Smooth muscle cell (in vitro differentiated cells): ENCODE measurements at regions not wholly inside any gene's neighbourhood (a gene's known extent, or its start where the extent isn't known, plus 50 kb on each side); places are given as distances from the start of the nearest gene placed in this dataset.

Experiments used
- DNase-seq: peaks from one replicate; lab custom pipeline; 2025; ENCODE audit not compliant: unreplicated experiment; lab: John Stamatoyannopoulos, UW
- H2AFZ ChIP-seq: fragments of 200-600 bp; sonication (generic); 2 replicates; pipeline ENCODE4 v1.6.0; 2016; ENCODE audit warnings: antibody characterized with exemption, low read depth, mild to moderate bottlenecking
- H3F3A ChIP-seq: fragments of 200-600 bp; sonication (generic); 2 replicates; pipeline ENCODE4 v1.6.0; 2017; ENCODE audit warnings: antibody characterized with exemption, low read depth
- H3K27ac ChIP-seq: fragments of 200-600 bp; sonication (generic); 2 replicates; pipeline ENCODE4 v1.5.1; 2016; ENCODE audit warnings: low read depth, mild to moderate bottlenecking
- H3K27me3 ChIP-seq: fragments of 200-600 bp; sonication (generic); 2 replicates; pipeline ENCODE4 v1.6.1; 2016; ENCODE audit warnings: low read depth, mild to moderate bottlenecking
- H3K36me3 ChIP-seq: fragments of 200-600 bp; sonication (generic); 2 replicates; pipeline ENCODE4 v1.5.1; 2016; ENCODE audit warnings: low read depth
- H3K4me1 ChIP-seq: fragments of 200-600 bp; sonication (generic); 2 replicates; pipeline ENCODE4 v1.5.1; 2016; ENCODE audit warnings: low read depth
- H3K4me2 ChIP-seq: fragments of 200-600 bp; sonication (generic); 2 replicates; pipeline ENCODE4 v1.6.0; 2016; ENCODE audit warnings: mild to moderate bottlenecking
- H3K4me3 ChIP-seq: fragments of 200-600 bp; sonication (generic); 2 replicates; pipeline ENCODE4 v1.5.1; 2016; ENCODE audit warnings: mild to moderate bottlenecking
- H3K79me2 ChIP-seq: fragments of 200-600 bp; sonication (generic); 2 replicates; pipeline ENCODE4 v1.6.0; 2016; ENCODE audit warnings: low read depth, mild to moderate bottlenecking
- H3K9ac ChIP-seq: fragments of 200-600 bp; sonication (generic); 2 replicates; pipeline ENCODE4 v1.6.0; 2016; ENCODE audit warnings: low read depth
- H3K9me3 ChIP-seq: fragments of 200-600 bp; sonication (generic); replicated peaks from 2 replicates; pipeline ENCODE4 v1.5.1; 2016; ENCODE audit warnings: low read depth
- H4K20me1 ChIP-seq: fragments of 200-600 bp; sonication (generic); 2 replicates; pipeline ENCODE4 v1.6.0; 2016; ENCODE audit warnings: low read depth
- CTCF ChIP-seq: fragments of 200-600 bp; sonication (generic); IDR thresholded peaks from 2 replicates; pipeline ENCODE4 v1.5.1; 2017; ENCODE audit warnings: borderline replicate concordance, mild to moderate bottlenecking, antibody characterized with exemption; ENCODE audit not compliant: insufficient read depth, poor library complexity, severe bottlenecking
- WGBS: methylation state at CpG from one replicate; pipeline ENCODE4 v1.1.7; 2016; ENCODE audit warnings: low lambda C conversion rate; 5-methylcytosine and 5-hydroxymethylcytosine counted together

DNA sequence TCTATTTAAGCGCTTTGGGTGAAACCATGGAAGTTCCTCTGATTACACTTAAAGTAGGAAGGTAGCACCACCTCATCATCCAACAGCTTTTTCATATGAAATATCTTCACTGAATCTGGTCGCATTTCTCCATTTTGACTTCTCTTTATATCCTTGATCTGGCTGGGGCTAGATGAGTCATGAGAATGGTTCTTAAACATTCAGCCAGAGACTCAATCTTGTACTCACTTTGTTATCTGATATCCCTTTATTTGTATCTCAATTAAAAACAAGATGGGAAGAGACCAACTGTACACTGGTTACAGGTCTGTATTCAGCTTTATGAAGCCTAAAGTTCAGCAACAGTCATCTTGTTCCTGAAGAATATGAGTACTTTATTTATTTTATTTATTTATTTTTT, 84.9 kb downstream of the CBLL2 start:
- no peaks in the 10 kb centered on the region for H3K9me3 ChIP-seq
- 81% methylated on average over 2 of the region's 2 CpGs for WGBS
- no peak overlapping the region for H2AFZ ChIP-seq
- no peak for TF ChIP-seq CTCF
- no peaks in the 10 kb centered on the region for H4K20me1 ChIP-seq
- H3K4me1 ChIP-seq: no peaks in the 10 kb centered on the region
- H3K27me3 ChIP-seq: no peaks in the 10 kb centered on the region
- H3K27ac ChIP-seq: no peak overlapping the region
- no peaks in the 10 kb centered on the region for H3F3A ChIP-seq
- no peak overlapping the region for H3K9ac ChIP-seq
- no peak for DNase-seq
- no peak overlapping the region for H3K4me3 ChIP-seq
- no peaks in the 10 kb centered on the region for H3K79me2 ChIP-seq
- H3K36me3 ChIP-seq: no peaks in the 10 kb centered on the region
- no peak overlapping the region for H3K4me2 ChIP-seq

DNA sequence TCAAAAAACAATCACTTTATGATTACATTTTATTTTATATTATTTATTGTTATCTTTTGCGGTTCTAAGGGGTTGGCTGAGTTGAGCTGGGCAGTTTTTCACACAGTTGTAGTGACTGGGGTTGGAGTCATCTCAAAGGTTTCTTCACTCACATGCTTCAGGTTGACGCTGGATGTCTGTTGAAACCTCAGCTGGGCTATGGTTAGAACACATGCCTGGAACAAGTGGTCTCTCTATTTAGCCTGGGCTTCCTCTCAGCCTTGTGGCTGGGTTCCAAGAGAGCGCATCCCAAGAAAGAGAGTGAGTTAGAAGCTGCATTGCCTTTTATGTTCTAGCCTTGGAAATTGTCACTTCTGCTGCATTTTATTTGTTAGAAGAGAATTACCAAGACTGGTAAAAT, 87.4 kb downstream of the CBLL2 start:
- TF ChIP-seq CTCF: no peak
- no peaks in the 10 kb centered on the region for H3K27me3 ChIP-seq
- no peaks in the 10 kb centered on the region for H3K4me1 ChIP-seq
- 82% methylated on average over 3 of the region's 3 CpGs for WGBS
- no peaks in the 10 kb centered on the region for H3K9me3 ChIP-seq
- no peak overlapping the region for H3K27ac ChIP-seq
- no peak overlapping the region for H3K4me3 ChIP-seq
- no peaks in the 10 kb centered on the region for H4K20me1 ChIP-seq
- H3K4me2 ChIP-seq: no peak overlapping the region
- H3K79me2 ChIP-seq: no peaks in the 10 kb centered on the region
- H3K36me3 ChIP-seq: no peaks in the 10 kb centered on the region
- no peak for DNase-seq
- no peak overlapping the region for H2AFZ ChIP-seq
- no peak overlapping the region for H3K9ac ChIP-seq
- no peaks in the 10 kb centered on the region for H3F3A ChIP-seq

DNA sequence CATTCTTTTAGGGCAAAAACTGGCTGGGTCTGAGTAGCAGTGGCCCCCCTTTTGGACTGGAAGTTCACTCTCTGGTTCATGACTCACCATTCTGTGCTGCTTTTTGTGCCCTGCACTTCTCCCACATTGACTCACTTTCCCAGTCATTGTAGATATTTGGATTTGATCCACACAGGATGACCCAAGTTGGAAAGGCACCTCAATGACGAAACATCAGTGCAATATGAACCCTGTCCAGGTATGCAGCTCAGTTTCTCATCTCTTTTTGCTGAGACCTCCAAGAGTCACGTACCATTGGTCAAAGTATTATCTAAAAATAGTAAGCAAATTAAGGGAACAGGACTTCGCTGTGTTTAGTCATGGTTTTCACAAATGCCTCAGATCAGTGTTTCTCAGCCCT, 92.7 kb downstream of the CBLL2 start:
- WGBS: 67% methylated on average over 3 of the region's 3 CpGs

More for the DNA sequence above, 92.7 kb downstream of the CBLL2 start:
- Histone ChIP-seq H2AFZ (no peak overlapping the region), H3K27me3 (no peaks in the 10 kb centered on the region), H3K4me2 (no peak overlapping the region), H3K27ac (no peak overlapping the region), H3K79me2 (no peaks in the 10 kb centered on the region), H3K4me3 (no peak overlapping the region), H4K20me1 (no peaks in the 10 kb centered on the region), H3K36me3 (no peaks in the 10 kb centered on the region), H3K9ac (no peak overlapping the region), H3F3A (no peaks in the 10 kb centered on the region), H3K4me1 (no peaks in the 10 kb centered on the region), H3K9me3 (peaks cover 3% of the 10 kb centered on the region)
- no peak for DNase-seq
- no peak for TF ChIP-seq CTCF
